B cell (primary cell): ENCODE measurements at regions not wholly inside any gene's neighbourhood (a gene's known extent, or its start where the extent isn't known, plus 50 kb on each side); places are given as distances from the start of the nearest gene placed in this dataset.

Source experiments
- ATAC-seq: fragments of 200-7000 bp; cut with Tn5 transposase; one replicate; pipeline ENCODE4 v1.10.0; 2021; ENCODE audit warnings: low read depth, mild to moderate bottlenecking, moderate number of reproducible peaks, moderate library complexity
- CTCF ChIA-PET: fragments of 350-600 bp; sonication (Branson Sonifier 250); formaldehyde crosslinking; loops from one replicate; lab custom pipeline; 2021; ENCODE audit warnings: antibody characterized with exemption, inconsistent platforms; lab: Charles Lee
- POLR2A ChIA-PET: fragments of 350-600 bp; sonication (Branson Sonifier 250); formaldehyde crosslinking; loops from one replicate; lab custom pipeline; 2021; ENCODE audit warnings: antibody characterized with exemption; lab: Charles Lee
- DNase-seq: peaks from one replicate; pipeline ENCODE4 v3.0.0; 2013
- H2AFZ ChIP-seq: 2 replicates; pipeline ENCODE4 v1.6.1; 2012; ENCODE audit warnings: mild to moderate bottlenecking, low read depth, low read length; ENCODE audit not compliant: insufficient read depth, poor library complexity, severe bottlenecking
- H3K27ac ChIP-seq, 2 donors: 1 replicate in 1 of 2; 2 replicates in 1 of 2; pipeline ENCODE4 v1.5.1; 2012 to 2013; ENCODE audit warnings: low read length in 2 of 2, mild to moderate bottlenecking in 2 of 2, moderate library complexity in 1 of 2
- H3K27me3 ChIP-seq, 4 experiments: fragments of 200-600 bp in 1 of 4; sonication (generic) in 1 of 4; replicated peaks in 1 of 4; 1 replicate in 2 of 4; 2 replicates in 2 of 4; pipeline versions ENCODE4 v1.6.1 to v1.7.0; 2013 to 2016; ENCODE audit warnings: low read length in 3 of 4, mild to moderate bottlenecking in 2 of 4, mixed read lengths in 1 of 4, moderate library complexity in 1 of 4; ENCODE audit not compliant: insufficient read depth in 4 of 4, control insufficient read depth in 3 of 4; ENCODE audit errors: control extremely low read depth in 1 of 4
- H3K36me3 ChIP-seq, 2 experiments: replicated peaks in 1 of 2; 1 replicate in 1 of 2; 2 replicates in 1 of 2; pipeline versions ENCODE4 v1.6.1 to v1.7.1; 2013; ENCODE audit warnings: low read length in 1 of 2; ENCODE audit not compliant: insufficient read depth in 2 of 2, control insufficient read depth in 1 of 2; ENCODE audit errors: control extremely low read depth in 1 of 2, extremely low read depth in 1 of 2
- H3K4me1 ChIP-seq, 2 donors: fragments of 200-600 bp in 1 of 2; sonication (generic) in 1 of 2; 1 replicate in 1 of 2; 2 replicates in 1 of 2; pipeline versions ENCODE4 v1.5.1 to v1.6.1; 2013 to 2017; ENCODE audit warnings: low read length in 2 of 2; ENCODE audit not compliant: control insufficient read depth in 2 of 2, insufficient read depth in 2 of 2
- H3K4me2 ChIP-seq: replicated peaks from 2 replicates; pipeline ENCODE3; 2012; ENCODE audit warnings: mild to moderate bottlenecking, low read depth, low read length; ENCODE audit not compliant: poor library complexity, severe bottlenecking
- H3K4me3 ChIP-seq, 5 experiments: fragments of 200-600 bp in 1 of 5; sonication (generic) in 1 of 5; 1 replicate in 3 of 5; 2 replicates in 2 of 5; pipeline versions ENCODE4 v1.5.1 to v1.7.0; 2011 to 2016; ENCODE audit warnings: low read length in 4 of 5, mild to moderate bottlenecking in 4 of 5, low read depth in 2 of 5, control low read depth in 1 of 5, moderate library complexity in 1 of 5; ENCODE audit not compliant: insufficient read depth in 1 of 5; ENCODE audit errors: control extremely low read depth in 1 of 5, extremely low read depth in 1 of 5
- H3K79me2 ChIP-seq: fragments of 200-600 bp; sonication (generic); one replicate; pipeline ENCODE4 v1.6.0; 2016; ENCODE audit warnings: low read length; ENCODE audit not compliant: control insufficient read depth, insufficient read depth
- H3K9ac ChIP-seq: fragments of 200-600 bp; sonication (generic); 2 replicates; pipeline ENCODE4 v1.6.1; 2017; ENCODE audit warnings: mild to moderate bottlenecking, low read length, moderate library complexity
- H3K9me3 ChIP-seq, 3 donors: one replicate each; pipeline versions ENCODE4 v1.6.1 to v1.7.1; 2013; ENCODE audit warnings: low read length in 2 of 3; ENCODE audit not compliant: control insufficient read depth in 2 of 3, insufficient read depth in 1 of 3; ENCODE audit errors: control extremely low read depth in 1 of 3
- H4K20me1 ChIP-seq: 2 replicates; pipeline ENCODE4 v1.6.0; 2012; ENCODE audit warnings: mild to moderate bottlenecking, low read length; ENCODE audit not compliant: insufficient read depth, control insufficient read depth, poor library complexity, severe bottlenecking
- H3K27ac Mint-ChIP-seq: one replicate; pipeline ENCODE4 v1.8.0; 2021; ENCODE audit warnings: mixed read lengths
- H3K27me3 Mint-ChIP-seq: one replicate; pipeline ENCODE4 v1.8.0; 2021; ENCODE audit warnings: mixed read lengths
- H3K4me1 Mint-ChIP-seq: one replicate; pipeline ENCODE4 v1.8.0; 2021; ENCODE audit warnings: mixed read lengths
- H3K4me3 Mint-ChIP-seq: one replicate; pipeline ENCODE4 v1.8.0; 2021; ENCODE audit warnings: mixed read lengths
- H3K9me3 Mint-ChIP-seq: one replicate; pipeline ENCODE4 v1.8.0; 2022; ENCODE audit warnings: mixed read lengths; ENCODE audit not compliant: insufficient read depth
- CTCF ChIP-seq: fragments of 200-600 bp; IDR thresholded peaks from one replicate; pipeline ENCODE4 v1.8.0; 2022; ENCODE audit warnings: antibody characterized with exemption, mild to moderate bottlenecking
- EZH2 ChIP-seq: IDR thresholded peaks from 2 replicates; pipeline ENCODE4 v1.6.1; 2012; ENCODE audit warnings: borderline replicate concordance, low read depth, mild to moderate bottlenecking, moderate library complexity, low read length; ENCODE audit not compliant: insufficient read depth, poor library complexity, severe bottlenecking
- WGBS: methylation state at CpG from one replicate; pipeline ENCODE4 v1.1.5; 2013; ENCODE audit warnings: missing lambda C conversion rate; ENCODE audit not compliant: insufficient coverage; 5-methylcytosine and 5-hydroxymethylcytosine counted together
- intact Hi-C: fragments of 100-400 bp; cut with micrococcal nuclease; formaldehyde crosslinking; loops from one replicate; pipeline ENCODE4 v1.10.0; 2022

DNA sequence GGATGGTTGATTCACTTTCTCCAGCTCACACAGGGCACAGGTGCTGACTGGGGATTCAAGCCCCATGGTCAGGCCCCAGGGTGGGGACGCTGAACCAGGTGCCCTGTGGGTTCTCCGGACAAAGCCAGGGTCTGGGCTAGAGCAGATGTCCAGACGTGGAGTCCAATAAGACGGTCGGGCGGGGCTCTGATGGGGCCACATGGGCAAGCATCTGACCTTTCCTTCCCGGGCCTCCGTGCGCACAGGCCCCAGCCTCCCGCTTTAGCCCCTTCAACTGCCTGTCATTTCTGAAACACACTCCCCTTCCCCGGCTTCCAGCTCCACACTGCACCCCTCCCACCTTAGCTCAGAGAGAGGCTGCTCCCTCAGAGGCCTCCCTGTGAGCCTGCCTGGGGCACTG lies 153.0 kb upstream of the PPP2R2D start:
- Histone ChIP-seq H2AFZ (no peak overlapping the region), H4K20me1 (no peaks in the 10 kb centered on the region), H3K4me2 (no peak overlapping the region), H3K4me1 (peaks cover 14 to 21% of the 10 kb centered on the region in 2 donors), H3K4me3 (no peak overlapping the region), H3K27me3 (no peaks in the 10 kb centered on the region), H3K36me3 (no peaks in the 10 kb centered on the region), H3K27ac (no peak overlapping the region), H3K9me3 (no peaks in the 10 kb centered on the region), H3K9ac (no peak overlapping the region), H3K79me2 (no peaks in the 10 kb centered on the region)
- Mint-ChIP-seq H3K27me3 (peaks cover 15% of the 10 kb centered on the region), H3K27ac (no peak overlapping the region), H3K9me3 (no peaks in the 10 kb centered on the region), H3K4me1 (peaks cover 15% of the 10 kb centered on the region), H3K4me3 (no peak overlapping the region)
- ATAC-seq (no peak), DNase-seq (no peak)
- ChIA-PET CTCF (no interaction called here), POLR2A (no interaction called here)
- TF ChIP-seq CTCF (no peak), EZH2 (no peak)
- intact Hi-C loops = no loop called here
- 92% methylated on average over 11 of the region's 11 CpGs for WGBS

- Histone ChIP-seq H3K9ac (no peak overlapping the region), H2AFZ (no peak overlapping the region), H3K27me3 (no peaks in the 10 kb centered on the region), H3K9me3 (no peaks in the 10 kb centered on the region), H3K36me3 (no peaks in the 10 kb centered on the region), H3K79me2 (no peaks in the 10 kb centered on the region), H3K4me3 (no peak overlapping the region), H3K4me1 (peaks cover 10 to 17% of the 10 kb centered on the region in 2 donors), H3K27ac (no peak overlapping the region), H4K20me1 (no peaks in the 10 kb centered on the region), H3K4me2 (no peak overlapping the region)
- Mint-ChIP-seq H3K4me1 (peaks cover 11% of the 10 kb centered on the region), H3K27ac (no peak overlapping the region), H3K9me3 (no peaks in the 10 kb centered on the region), H3K27me3 (peaks cover 16% of the 10 kb centered on the region), H3K4me3 (no peak overlapping the region)
- CTCF ChIA-PET = no interaction called here
- DNase-seq (no peak), ATAC-seq (no peak)
- TF ChIP-seq CTCF (no peak), EZH2 (no peak)
- WGBS = 93% methylated on average over 9 of the region's 9 CpGs
- intact Hi-C loops = no loop called here
- POLR2A ChIA-PET = no interaction called here
Measured at GRCh38 chr10:131748191-131748590, 152.6 kb upstream of the PPP2R2D start.
